ENCODE measurements at regions not wholly inside any gene's neighbourhood (a gene's known extent, or its start where the extent isn't known, plus 50 kb on each side); places are given as distances from the start of the nearest gene placed in this dataset.

- H3K36me3 Mint-ChIP-seq: no peaks in the 10 kb centered on the region
- ATAC-seq (no peak), DNase-seq (ENCODE audit: low spot score) (no peak)
- no peaks in the 10 kb centered on the region for H3K9me3 Mint-ChIP-seq
- peaks cover 21% of the 10 kb centered on the region for H3K4me1 Mint-ChIP-seq
- ChIA-PET CTCF (no interaction called here), POLR2A (no interaction called here)
- no peak overlapping the region for H3K4me3 Mint-ChIP-seq
- TF ChIP-seq ZNF263 (CRISPR knock-in tag; IDR thresholded peaks at IDR 0.05; ENCODE audit: low read depth): no peak
- no peak for TF ChIP-seq SMAD3 (CRISPR knock-in tag; IDR thresholded peaks at IDR 0.05; ENCODE audit: borderline replicate concordance)
- TF ChIP-seq, protein P1, sequence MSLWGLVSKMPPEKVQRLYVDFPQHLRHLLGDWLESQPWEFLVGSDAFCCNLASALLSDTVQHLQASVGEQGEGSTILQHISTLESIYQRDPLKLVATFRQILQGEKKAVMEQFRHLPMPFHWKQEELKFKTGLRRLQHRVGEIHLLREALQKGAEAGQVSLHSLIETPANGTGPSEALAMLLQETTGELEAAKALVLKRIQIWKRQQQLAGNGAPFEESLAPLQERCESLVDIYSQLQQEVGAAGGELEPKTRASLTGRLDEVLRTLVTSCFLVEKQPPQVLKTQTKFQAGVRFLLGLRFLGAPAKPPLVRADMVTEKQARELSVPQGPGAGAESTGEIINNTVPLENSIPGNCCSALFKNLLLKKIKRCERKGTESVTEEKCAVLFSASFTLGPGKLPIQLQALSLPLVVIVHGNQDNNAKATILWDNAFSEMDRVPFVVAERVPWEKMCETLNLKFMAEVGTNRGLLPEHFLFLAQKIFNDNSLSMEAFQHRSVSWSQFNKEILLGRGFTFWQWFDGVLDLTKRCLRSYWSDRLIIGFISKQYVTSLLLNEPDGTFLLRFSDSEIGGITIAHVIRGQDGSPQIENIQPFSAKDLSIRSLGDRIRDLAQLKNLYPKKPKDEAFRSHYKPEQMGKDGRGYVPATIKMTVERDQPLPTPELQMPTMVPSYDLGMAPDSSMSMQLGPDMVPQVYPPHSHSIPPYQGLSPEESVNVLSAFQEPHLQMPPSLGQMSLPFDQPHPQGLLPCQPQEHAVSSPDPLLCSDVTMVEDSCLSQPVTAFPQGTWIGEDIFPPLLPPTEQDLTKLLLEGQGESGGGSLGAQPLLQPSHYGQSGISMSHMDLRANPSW (CRISPR knock-in tag; conservative IDR thresholded peaks at IDR 0.05; ENCODE audit: low read depth): no peak
- no peak for TF ChIP-seq NFE2L1 (CRISPR knock-in tag; IDR thresholded peaks at IDR 0.05)
- no peak for TF ChIP-seq CBFB (CRISPR knock-in tag; IDR thresholded peaks at IDR 0.05; ENCODE audit: low read depth)
- TF ChIP-seq SP1 (CRISPR knock-in tag; conservative IDR thresholded peaks at IDR 0.05): no peak
- no peak for TF ChIP-seq RORB (CRISPR knock-in tag; IDR thresholded peaks at IDR 0.05)
- TF ChIP-seq ATF2 (CRISPR knock-in tag; IDR thresholded peaks at IDR 0.05; ENCODE audit: borderline replicate concordance, low read depth): no peak
- TF ChIP-seq SMAD4 (CRISPR knock-in tag; IDR thresholded peaks at IDR 0.05): no peak
- TF ChIP-seq IRF1 (CRISPR knock-in tag; IDR thresholded peaks at IDR 0.05): no peak
- TF ChIP-seq, protein P2, sequence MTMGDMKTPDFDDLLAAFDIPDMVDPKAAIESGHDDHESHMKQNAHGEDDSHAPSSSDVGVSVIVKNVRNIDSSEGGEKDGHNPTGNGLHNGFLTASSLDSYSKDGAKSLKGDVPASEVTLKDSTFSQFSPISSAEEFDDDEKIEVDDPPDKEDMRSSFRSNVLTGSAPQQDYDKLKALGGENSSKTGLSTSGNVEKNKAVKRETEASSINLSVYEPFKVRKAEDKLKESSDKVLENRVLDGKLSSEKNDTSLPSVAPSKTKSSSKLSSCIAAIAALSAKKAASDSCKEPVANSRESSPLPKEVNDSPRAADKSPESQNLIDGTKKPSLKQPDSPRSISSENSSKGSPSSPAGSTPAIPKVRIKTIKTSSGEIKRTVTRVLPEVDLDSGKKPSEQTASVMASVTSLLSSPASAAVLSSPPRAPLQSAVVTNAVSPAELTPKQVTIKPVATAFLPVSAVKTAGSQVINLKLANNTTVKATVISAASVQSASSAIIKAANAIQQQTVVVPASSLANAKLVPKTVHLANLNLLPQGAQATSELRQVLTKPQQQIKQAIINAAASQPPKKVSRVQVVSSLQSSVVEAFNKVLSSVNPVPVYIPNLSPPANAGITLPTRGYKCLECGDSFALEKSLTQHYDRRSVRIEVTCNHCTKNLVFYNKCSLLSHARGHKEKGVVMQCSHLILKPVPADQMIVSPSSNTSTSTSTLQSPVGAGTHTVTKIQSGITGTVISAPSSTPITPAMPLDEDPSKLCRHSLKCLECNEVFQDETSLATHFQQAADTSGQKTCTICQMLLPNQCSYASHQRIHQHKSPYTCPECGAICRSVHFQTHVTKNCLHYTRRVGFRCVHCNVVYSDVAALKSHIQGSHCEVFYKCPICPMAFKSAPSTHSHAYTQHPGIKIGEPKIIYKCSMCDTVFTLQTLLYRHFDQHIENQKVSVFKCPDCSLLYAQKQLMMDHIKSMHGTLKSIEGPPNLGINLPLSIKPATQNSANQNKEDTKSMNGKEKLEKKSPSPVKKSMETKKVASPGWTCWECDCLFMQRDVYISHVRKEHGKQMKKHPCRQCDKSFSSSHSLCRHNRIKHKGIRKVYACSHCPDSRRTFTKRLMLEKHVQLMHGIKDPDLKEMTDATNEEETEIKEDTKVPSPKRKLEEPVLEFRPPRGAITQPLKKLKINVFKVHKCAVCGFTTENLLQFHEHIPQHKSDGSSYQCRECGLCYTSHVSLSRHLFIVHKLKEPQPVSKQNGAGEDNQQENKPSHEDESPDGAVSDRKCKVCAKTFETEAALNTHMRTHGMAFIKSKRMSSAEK (CRISPR knock-in tag; IDR thresholded peaks at IDR 0.05; ENCODE audit: borderline replicate concordance): no peak
- no peak for TF ChIP-seq PRRX2 (CRISPR knock-in tag; IDR thresholded peaks at IDR 0.05)
- TF ChIP-seq PREB (CRISPR knock-in tag; IDR thresholded peaks at IDR 0.05; ENCODE audit: borderline replicate concordance): no peak
- TF ChIP-seq NR3C1 (CRISPR knock-in tag; conservative IDR thresholded peaks at IDR 0.05; ENCODE audit: low read depth): no peak
- TF ChIP-seq KAT7 (CRISPR knock-in tag; IDR thresholded peaks at IDR 0.05; ENCODE audit: borderline replicate concordance): no peak
- H3K27me3 Mint-ChIP-seq (ENCODE audit: low read depth): no peaks in the 10 kb centered on the region
- H3K27ac Mint-ChIP-seq: no peak overlapping the region
Measured at GRCh38 chr5:82644229-82644628, 366.1 kb upstream of the RPS23 start.

GRCh38 chr5:82642313-82642712, 364.2 kb upstream of the RPS23 start:
- ChIA-PET CTCF (interaction anchor here (0.9 to 1.3 kb wide), 4 partner anchors 278 to 393 kb away, joined by 3 read pairs; no protein-coding TSS in a partner anchor), POLR2A (no interaction called here)
- TF ChIP-seq GABPB1 (CRISPR knock-in tag; IDR thresholded peaks at IDR 0.05): no peak
- TF ChIP-seq, protein P3, sequence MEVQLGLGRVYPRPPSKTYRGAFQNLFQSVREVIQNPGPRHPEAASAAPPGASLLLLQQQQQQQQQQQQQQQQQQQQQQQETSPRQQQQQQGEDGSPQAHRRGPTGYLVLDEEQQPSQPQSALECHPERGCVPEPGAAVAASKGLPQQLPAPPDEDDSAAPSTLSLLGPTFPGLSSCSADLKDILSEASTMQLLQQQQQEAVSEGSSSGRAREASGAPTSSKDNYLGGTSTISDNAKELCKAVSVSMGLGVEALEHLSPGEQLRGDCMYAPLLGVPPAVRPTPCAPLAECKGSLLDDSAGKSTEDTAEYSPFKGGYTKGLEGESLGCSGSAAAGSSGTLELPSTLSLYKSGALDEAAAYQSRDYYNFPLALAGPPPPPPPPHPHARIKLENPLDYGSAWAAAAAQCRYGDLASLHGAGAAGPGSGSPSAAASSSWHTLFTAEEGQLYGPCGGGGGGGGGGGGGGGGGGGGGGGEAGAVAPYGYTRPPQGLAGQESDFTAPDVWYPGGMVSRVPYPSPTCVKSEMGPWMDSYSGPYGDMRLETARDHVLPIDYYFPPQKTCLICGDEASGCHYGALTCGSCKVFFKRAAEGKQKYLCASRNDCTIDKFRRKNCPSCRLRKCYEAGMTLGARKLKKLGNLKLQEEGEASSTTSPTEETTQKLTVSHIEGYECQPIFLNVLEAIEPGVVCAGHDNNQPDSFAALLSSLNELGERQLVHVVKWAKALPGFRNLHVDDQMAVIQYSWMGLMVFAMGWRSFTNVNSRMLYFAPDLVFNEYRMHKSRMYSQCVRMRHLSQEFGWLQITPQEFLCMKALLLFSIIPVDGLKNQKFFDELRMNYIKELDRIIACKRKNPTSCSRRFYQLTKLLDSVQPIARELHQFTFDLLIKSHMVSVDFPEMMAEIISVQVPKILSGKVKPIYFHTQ (CRISPR knock-in tag; IDR thresholded peaks at IDR 0.05): no peak
- TF ChIP-seq GRHL2 (CRISPR knock-in tag; IDR thresholded peaks at IDR 0.05; ENCODE audit: insufficient replicate concordance, severe bottlenecking): no peak
- TF ChIP-seq, protein P4, sequence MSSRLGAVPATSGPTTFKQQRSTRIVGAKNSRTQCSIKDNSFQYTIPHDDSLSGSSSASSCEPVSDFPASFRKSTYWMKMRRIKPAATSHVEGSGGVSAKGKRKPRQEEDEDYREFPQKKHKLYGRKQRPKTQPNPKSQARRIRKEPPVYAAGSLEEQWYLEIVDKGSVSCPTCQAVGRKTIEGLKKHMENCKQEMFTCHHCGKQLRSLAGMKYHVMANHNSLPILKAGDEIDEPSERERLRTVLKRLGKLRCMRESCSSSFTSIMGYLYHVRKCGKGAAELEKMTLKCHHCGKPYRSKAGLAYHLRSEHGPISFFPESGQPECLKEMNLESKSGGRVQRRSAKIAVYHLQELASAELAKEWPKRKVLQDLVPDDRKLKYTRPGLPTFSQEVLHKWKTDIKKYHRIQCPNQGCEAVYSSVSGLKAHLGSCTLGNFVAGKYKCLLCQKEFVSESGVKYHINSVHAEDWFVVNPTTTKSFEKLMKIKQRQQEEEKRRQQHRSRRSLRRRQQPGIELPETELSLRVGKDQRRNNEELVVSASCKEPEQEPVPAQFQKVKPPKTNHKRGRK (CRISPR knock-in tag; IDR thresholded peaks at IDR 0.05; ENCODE audit: borderline replicate concordance): no peak
- TF ChIP-seq PRRX2 (CRISPR knock-in tag; IDR thresholded peaks at IDR 0.05): no peak
- no peak for TF ChIP-seq TEAD1 (CRISPR knock-in tag; IDR thresholded peaks at IDR 0.05)
- TF ChIP-seq TEAD4 (CRISPR knock-in tag; IDR thresholded peaks at IDR 0.05): no peak

More at GRCh38 chr5:82642313-82642712, 364.2 kb upstream of the RPS23 start:
- Mint-ChIP-seq H3K27me3 (ENCODE audit: low read depth) (no peaks in the 10 kb centered on the region), H3K4me1 (peaks cover 28% of the 10 kb centered on the region), H3K9me3 (no peaks in the 10 kb centered on the region), H3K36me3 (no peaks in the 10 kb centered on the region), H3K4me3 (no peak overlapping the region), H3K27ac (no peak overlapping the region)
- no peak for ATAC-seq
- no peak for DNase-seq (ENCODE audit: low spot score)
